ENCODE measurements at regions not wholly inside any gene's neighbourhood (a gene's known extent, or its start where the extent isn't known, plus 50 kb on each side); places are given as distances from the start of the nearest gene placed in this dataset.

DNA sequence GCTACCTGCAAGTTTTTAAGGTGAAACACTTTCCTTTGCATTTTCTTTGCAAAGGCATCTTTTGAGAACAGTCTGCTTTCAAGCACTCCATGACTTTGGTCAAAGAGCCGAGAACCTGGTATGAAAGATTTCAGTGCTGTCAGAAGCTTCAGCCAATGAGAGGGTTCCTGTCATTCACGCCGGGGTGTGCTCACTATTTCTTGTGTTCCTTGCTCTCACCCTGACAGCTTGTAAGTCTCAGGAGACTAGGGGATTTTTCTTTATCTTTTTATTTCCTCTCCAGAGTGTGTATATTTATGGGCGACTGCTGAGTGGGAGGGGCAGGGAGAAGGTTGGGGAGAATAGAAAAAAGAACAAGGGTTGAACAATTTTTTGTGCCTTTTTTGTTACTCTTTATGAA, 334.0 kb downstream of the PSAT1 start:
- DNase-seq: no peak
- Histone ChIP-seq H3K27me3 (no peaks in the 10 kb centered on the region), H3K4me3 (no peak overlapping the region), H3K9me3 (no peaks in the 10 kb centered on the region), H3K4me1 (no peaks in the 10 kb centered on the region), H3K27ac (no peak overlapping the region), H3K36me3 (no peaks in the 10 kb centered on the region)
- TF ChIP-seq, protein P1, sequence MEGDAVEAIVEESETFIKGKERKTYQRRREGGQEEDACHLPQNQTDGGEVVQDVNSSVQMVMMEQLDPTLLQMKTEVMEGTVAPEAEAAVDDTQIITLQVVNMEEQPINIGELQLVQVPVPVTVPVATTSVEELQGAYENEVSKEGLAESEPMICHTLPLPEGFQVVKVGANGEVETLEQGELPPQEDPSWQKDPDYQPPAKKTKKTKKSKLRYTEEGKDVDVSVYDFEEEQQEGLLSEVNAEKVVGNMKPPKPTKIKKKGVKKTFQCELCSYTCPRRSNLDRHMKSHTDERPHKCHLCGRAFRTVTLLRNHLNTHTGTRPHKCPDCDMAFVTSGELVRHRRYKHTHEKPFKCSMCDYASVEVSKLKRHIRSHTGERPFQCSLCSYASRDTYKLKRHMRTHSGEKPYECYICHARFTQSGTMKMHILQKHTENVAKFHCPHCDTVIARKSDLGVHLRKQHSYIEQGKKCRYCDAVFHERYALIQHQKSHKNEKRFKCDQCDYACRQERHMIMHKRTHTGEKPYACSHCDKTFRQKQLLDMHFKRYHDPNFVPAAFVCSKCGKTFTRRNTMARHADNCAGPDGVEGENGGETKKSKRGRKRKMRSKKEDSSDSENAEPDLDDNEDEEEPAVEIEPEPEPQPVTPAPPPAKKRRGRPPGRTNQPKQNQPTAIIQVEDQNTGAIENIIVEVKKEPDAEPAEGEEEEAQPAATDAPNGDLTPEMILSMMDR (IDR thresholded peaks at IDR 0.05 in 4 of 5, conservative IDR thresholded peaks at IDR 0.05 in 1 of 5): no peak
- TF ChIP-seq POLR2A (IDR thresholded peaks at IDR 0.05): no peak
- in situ Hi-C loops (cut with MboI; ENCODE audit: low sequenced_read_pairs in 4 of 4) (no loop called here), intact Hi-C loops (cut with DNase I; ENCODE audit: low total_unique reads) (no loop called here)
- no peak for ATAC-seq

DNA sequence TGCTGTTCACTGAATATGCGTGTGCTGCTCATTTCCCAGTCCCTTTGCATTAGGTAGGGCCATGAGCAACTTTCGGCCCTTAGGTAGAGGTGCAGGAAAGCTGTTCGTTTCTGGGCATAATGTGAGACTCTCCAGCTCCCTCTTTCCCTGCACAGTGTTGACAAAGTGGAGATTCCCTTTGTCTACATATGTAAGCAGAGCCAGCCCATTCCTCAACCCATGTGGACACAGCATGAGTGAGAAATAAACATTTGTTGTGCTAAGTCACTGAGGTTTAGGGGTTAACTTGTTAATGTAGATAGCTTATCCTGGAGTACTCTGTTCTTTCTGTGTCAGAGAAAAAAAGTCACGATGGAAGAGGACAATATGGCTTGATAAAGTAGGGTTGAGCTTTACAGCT, 343.8 kb downstream of the PSAT1 start:
- TF ChIP-seq POLR2A (IDR thresholded peaks at IDR 0.05): no peak
- TF ChIP-seq, protein P1 (IDR thresholded peaks at IDR 0.05 in 4 of 5, conservative IDR thresholded peaks at IDR 0.05 in 1 of 5): no peak
- no peak for ATAC-seq
- Histone ChIP-seq H3K4me3 (no peak overlapping the region), H3K4me1 (no peaks in the 10 kb centered on the region), H3K27me3 (no peaks in the 10 kb centered on the region), H3K9me3 (peaks cover 0 to 3% (median 0%) of the 10 kb centered on the region in 3 donors), H3K36me3 (no peaks in the 10 kb centered on the region), H3K27ac (no peak overlapping the region)
- in situ Hi-C loops (cut with MboI; ENCODE audit: low sequenced_read_pairs in 4 of 4): no loop called here
- intact Hi-C loops (cut with DNase I; ENCODE audit: low total_unique reads): no loop called here
- DNase-seq: no peak

DNA sequence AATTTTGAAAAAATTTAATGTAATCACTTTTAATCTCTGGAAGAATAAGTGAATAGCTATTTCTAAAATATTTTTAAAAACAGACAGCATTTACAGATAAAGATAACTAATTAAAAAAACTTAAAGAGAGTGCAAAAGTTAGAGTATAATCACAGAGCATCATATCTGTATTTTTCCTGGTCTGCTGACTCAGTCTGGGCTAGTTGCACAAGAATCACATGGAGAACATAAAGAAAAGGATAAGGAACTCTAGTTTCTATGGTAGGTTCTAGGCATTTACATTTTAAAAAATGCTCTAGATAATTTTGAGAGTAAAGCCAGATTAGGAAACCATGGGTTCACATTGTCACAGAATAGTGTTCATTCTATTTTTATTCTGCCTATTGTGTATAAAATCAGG, 347.4 kb downstream of the PSAT1 start:
- peaks cover 0 to 3% (median 0%) of the 10 kb centered on the region in 3 donors for H3K9me3 ChIP-seq
- in situ Hi-C loops (cut with MboI; ENCODE audit: low sequenced_read_pairs in 4 of 4): no loop called here
- no peak overlapping the region for H3K27ac ChIP-seq
- no peak for DNase-seq
- H3K27me3 ChIP-seq: no peaks in the 10 kb centered on the region
- no peak for TF ChIP-seq POLR2A (IDR thresholded peaks at IDR 0.05)
- TF ChIP-seq, protein P1 (IDR thresholded peaks at IDR 0.05 in 4 of 5, conservative IDR thresholded peaks at IDR 0.05 in 1 of 5): no peak
- H3K36me3 ChIP-seq: no peaks in the 10 kb centered on the region
- intact Hi-C loops (cut with DNase I; ENCODE audit: low total_unique reads): no loop called here
- no peak for ATAC-seq
- H3K4me1 ChIP-seq: no peaks in the 10 kb centered on the region
- no peak overlapping the region for H3K4me3 ChIP-seq

DNA sequence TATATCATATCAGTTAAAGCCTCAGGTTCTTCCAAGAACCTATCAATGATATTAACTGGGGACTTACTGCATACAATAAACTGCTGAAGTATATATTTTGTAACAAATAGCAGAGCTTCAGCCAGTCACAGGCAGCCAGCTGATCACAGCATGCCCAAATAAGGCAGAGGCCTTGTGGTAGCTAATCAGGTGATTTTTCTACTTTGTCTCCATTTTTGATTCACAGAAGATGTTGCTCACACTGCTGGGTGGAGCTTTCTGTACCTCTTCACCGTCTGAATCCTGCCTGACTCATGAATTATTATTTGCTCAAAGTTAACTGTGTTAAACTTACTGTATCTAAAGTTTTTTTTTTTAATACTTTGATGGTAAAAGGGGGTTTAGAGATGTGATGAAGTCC, 357.4 kb downstream of the PSAT1 start:
- H3K27me3 ChIP-seq: no peaks in the 10 kb centered on the region
- in situ Hi-C loops (cut with MboI; ENCODE audit: low sequenced_read_pairs in 4 of 4): no loop called here
- H3K4me1 ChIP-seq: no peaks in the 10 kb centered on the region
- H3K9me3 ChIP-seq: no peaks in the 10 kb centered on the region
- no peak for DNase-seq
- intact Hi-C loops (cut with DNase I; ENCODE audit: low total_unique reads): no loop called here
- TF ChIP-seq, protein P1 (IDR thresholded peaks at IDR 0.05 in 4 of 5, conservative IDR thresholded peaks at IDR 0.05 in 1 of 5): no peak
- TF ChIP-seq POLR2A (IDR thresholded peaks at IDR 0.05): no peak
- no peak overlapping the region for H3K4me3 ChIP-seq
- H3K36me3 ChIP-seq: no peaks in the 10 kb centered on the region
- H3K27ac ChIP-seq: no peak overlapping the region
- no peak for ATAC-seq

DNA sequence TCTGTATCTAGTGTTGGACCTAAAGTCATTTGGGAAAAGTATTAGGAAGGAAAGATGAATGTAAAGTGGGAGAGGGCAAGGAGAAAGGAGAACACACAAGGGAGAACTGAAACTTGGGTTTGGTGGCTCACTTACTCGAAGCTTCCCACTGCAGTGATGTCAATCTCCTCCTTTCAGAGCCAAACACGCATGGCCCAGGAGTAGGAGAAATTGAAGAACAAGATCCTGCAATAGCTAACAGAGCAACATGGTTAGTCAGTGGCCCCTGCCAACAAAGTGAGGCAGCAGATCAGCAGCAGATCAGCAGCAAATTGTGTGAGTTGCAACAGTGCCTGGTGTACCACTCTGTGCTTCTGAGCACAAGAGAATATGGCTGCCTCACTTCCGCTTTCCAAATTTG, 366.4 kb downstream of the PSAT1 start:
- TF ChIP-seq, protein P1 (IDR thresholded peaks at IDR 0.05 in 4 of 5, conservative IDR thresholded peaks at IDR 0.05 in 1 of 5): no peak
- no peak for TF ChIP-seq POLR2A (IDR thresholded peaks at IDR 0.05)
- H3K4me3 ChIP-seq: no peak overlapping the region
- H3K9me3 ChIP-seq: no peaks in the 10 kb centered on the region
- H3K27me3 ChIP-seq: no peaks in the 10 kb centered on the region
- no peak overlapping the region for H3K27ac ChIP-seq
- intact Hi-C loops (cut with DNase I; ENCODE audit: low total_unique reads): no loop called here
- no peak for ATAC-seq
- no peak for DNase-seq
- in situ Hi-C loops (cut with MboI; ENCODE audit: low sequenced_read_pairs in 4 of 4): no loop called here
- H3K36me3 ChIP-seq: no peaks in the 10 kb centered on the region
- H3K4me1 ChIP-seq: no peaks in the 10 kb centered on the region

All from gastrocnemius medialis (tissue), 4 donors.